PC-3 (cell line): ENCODE measurements at regions not wholly inside any gene's neighbourhood (a gene's known extent, or its start where the extent isn't known, plus 50 kb on each side); places are given as distances from the start of the nearest gene placed in this dataset.

Source experiments
- EZH2 ChIP-seq: fragments of 300-600 bp; sonication (generic); IDR thresholded peaks from one replicate; pipeline ENCODE4 v1.6.1; 2017; ENCODE audit warnings: antibody characterized with exemption, mild to moderate bottlenecking, low read length; ENCODE audit not compliant: unreplicated experiment
- EZH2phosphoT487 ChIP-seq: fragments of 300-600 bp; sonication (generic); IDR thresholded peaks from 2 replicates; pipeline ENCODE4 v1.6.1; 2018; ENCODE audit warnings: mild to moderate bottlenecking, antibody characterized with exemption, low read length, borderline replicate concordance
- TF ChIP-seq, protein P1 (sequence below): fragments of 300-600 bp; sonication (generic); conservative IDR thresholded peaks from 2 replicates; pipeline ENCODE4 v1.5.1; 2017; ENCODE audit warnings: antibody characterized with exemption, low read depth, mild to moderate bottlenecking, low read length

DNA sequence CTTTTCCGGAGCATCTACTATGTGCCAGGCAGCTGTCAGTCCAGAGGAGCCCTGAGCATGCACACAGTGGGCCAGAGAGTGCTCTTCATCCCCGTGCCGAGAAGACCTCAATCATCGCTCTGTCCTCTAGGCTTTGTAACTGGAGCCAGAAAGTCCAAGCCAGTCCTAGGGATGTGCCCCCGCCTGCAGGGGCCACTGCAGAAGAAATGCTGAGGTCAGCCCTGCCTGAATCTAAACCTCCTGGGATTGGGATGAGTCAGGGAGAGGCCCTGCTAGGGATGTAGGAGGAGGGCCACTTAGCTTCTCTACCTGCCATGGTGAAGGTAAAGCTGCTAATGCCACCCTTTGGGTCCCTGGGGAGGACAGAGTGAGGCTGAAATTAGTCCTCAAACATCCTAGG lies 146.8 kb downstream of the CDC5L start:
- TF ChIP-seq EZH2: no peak
- TF ChIP-seq, protein P1, sequence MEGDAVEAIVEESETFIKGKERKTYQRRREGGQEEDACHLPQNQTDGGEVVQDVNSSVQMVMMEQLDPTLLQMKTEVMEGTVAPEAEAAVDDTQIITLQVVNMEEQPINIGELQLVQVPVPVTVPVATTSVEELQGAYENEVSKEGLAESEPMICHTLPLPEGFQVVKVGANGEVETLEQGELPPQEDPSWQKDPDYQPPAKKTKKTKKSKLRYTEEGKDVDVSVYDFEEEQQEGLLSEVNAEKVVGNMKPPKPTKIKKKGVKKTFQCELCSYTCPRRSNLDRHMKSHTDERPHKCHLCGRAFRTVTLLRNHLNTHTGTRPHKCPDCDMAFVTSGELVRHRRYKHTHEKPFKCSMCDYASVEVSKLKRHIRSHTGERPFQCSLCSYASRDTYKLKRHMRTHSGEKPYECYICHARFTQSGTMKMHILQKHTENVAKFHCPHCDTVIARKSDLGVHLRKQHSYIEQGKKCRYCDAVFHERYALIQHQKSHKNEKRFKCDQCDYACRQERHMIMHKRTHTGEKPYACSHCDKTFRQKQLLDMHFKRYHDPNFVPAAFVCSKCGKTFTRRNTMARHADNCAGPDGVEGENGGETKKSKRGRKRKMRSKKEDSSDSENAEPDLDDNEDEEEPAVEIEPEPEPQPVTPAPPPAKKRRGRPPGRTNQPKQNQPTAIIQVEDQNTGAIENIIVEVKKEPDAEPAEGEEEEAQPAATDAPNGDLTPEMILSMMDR: no peak
- no peak for TF ChIP-seq EZH2phosphoT487
